ENCODE measurements at regions not wholly inside any gene's neighbourhood (a gene's known extent, or its start where the extent isn't known, plus 50 kb on each side); places are given as distances from the start of the nearest gene placed in this dataset.

GRCh38 chr9:3700772-3701171, 175.0 kb upstream of the RFX3 start:
- CTCF ChIA-PET: no interaction called here
- 80% methylated on average over 1 of the region's 2 CpGs for WGBS (ENCODE audit: insufficient coverage)
- Histone ChIP-seq H3K4me3 (ENCODE audit: control insufficient read depth in 1 of 7, extremely low read depth in 1 of 7, insufficient read depth in 4 of 7, low read depth in 2 of 7, low read length in 6 of 7) (no peak overlapping the region), H3K9me3 (ENCODE audit: control extremely low read depth in 1 of 5, control insufficient read depth in 4 of 5, insufficient read depth in 2 of 5, low read depth in 1 of 5, low read length in 4 of 5) (no peaks in the 10 kb centered on the region), H3K36me3 (ENCODE audit: control insufficient read depth in 4 of 4, insufficient read depth in 4 of 4, low read length in 3 of 4) (no peaks in the 10 kb centered on the region), H3K27me3 (replicated peaks in 2 of 5; ENCODE audit: control insufficient read depth in 4 of 5, insufficient read depth in 5 of 5, low read length in 4 of 5) (peaks cover 0 to 5% (median 0%) of the 10 kb centered on the region in 5 experiments), H3K27ac (ENCODE audit: insufficient read depth in 1 of 2, low read depth in 1 of 2, low read length in 2 of 2, poor library complexity in 1 of 2, severe bottlenecking in 2 of 2) (no peak overlapping the region), H3K4me1 (ENCODE audit: control extremely low read depth in 1 of 4, control insufficient read depth in 4 of 4, insufficient read depth in 4 of 4, low read length in 3 of 4) (no peaks in the 10 kb centered on the region)
- POLR2A ChIA-PET: no interaction called here
- no peak for DNase-seq

DNA sequence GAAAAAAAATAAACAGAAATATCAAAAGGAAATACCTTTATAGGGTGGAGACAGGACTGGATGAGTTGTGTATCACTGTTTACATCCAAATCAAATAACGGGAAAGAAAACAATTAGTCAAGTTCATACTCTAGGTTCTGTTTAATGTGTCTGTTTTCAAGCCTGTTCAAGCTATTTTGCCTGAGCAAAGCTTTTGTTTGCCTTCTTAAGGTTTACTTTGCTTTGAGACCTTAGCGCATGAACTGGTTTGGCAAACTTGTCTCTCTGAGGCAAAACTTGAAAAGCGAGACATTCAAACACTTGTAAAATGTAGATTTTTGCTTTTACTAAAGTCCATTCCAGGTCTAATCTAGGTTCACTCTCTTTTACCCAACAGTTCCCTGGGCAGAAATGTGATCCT, 174.1 kb upstream of the RFX3 start:
- Histone ChIP-seq H3K9me3 (ENCODE audit: control extremely low read depth in 1 of 5, control insufficient read depth in 4 of 5, insufficient read depth in 2 of 5, low read depth in 1 of 5, low read length in 4 of 5) (no peaks in the 10 kb centered on the region), H3K4me1 (ENCODE audit: control extremely low read depth in 1 of 4, control insufficient read depth in 4 of 4, insufficient read depth in 4 of 4, low read length in 3 of 4) (no peaks in the 10 kb centered on the region), H3K27ac (ENCODE audit: insufficient read depth in 1 of 2, low read depth in 1 of 2, low read length in 2 of 2, poor library complexity in 1 of 2, severe bottlenecking in 2 of 2) (no peak overlapping the region), H3K27me3 (replicated peaks in 2 of 5; ENCODE audit: control insufficient read depth in 4 of 5, insufficient read depth in 5 of 5, low read length in 4 of 5) (peaks cover 0 to 5% (median 0%) of the 10 kb centered on the region in 5 experiments), H3K36me3 (ENCODE audit: control insufficient read depth in 4 of 4, insufficient read depth in 4 of 4, low read length in 3 of 4) (no peaks in the 10 kb centered on the region), H3K4me3 (ENCODE audit: control insufficient read depth in 1 of 7, extremely low read depth in 1 of 7, insufficient read depth in 4 of 7, low read depth in 2 of 7, low read length in 6 of 7) (no peak overlapping the region)
- ChIA-PET POLR2A (no interaction called here), CTCF (no interaction called here)
- WGBS (ENCODE audit: insufficient coverage): 100% methylated on average over 3 of the region's 3 CpGs
- no peak for DNase-seq

GRCh38 chr9:3698531-3698930, 172.7 kb upstream of the RFX3 start:
- Histone ChIP-seq H3K36me3 (ENCODE audit: control insufficient read depth in 4 of 4, insufficient read depth in 4 of 4, low read length in 3 of 4) (no peaks in the 10 kb centered on the region), H3K27ac (ENCODE audit: insufficient read depth in 1 of 2, low read depth in 1 of 2, low read length in 2 of 2, poor library complexity in 1 of 2, severe bottlenecking in 2 of 2) (no peak overlapping the region), H3K27me3 (replicated peaks in 2 of 5; ENCODE audit: control insufficient read depth in 4 of 5, insufficient read depth in 5 of 5, low read length in 4 of 5) (peaks cover 0 to 5% (median 0%) of the 10 kb centered on the region in 5 experiments), H3K4me3 (ENCODE audit: control insufficient read depth in 1 of 7, extremely low read depth in 1 of 7, insufficient read depth in 4 of 7, low read depth in 2 of 7, low read length in 6 of 7) (no peak overlapping the region), H3K9me3 (ENCODE audit: control extremely low read depth in 1 of 5, control insufficient read depth in 4 of 5, insufficient read depth in 2 of 5, low read depth in 1 of 5, low read length in 4 of 5) (no peaks in the 10 kb centered on the region), H3K4me1 (ENCODE audit: control extremely low read depth in 1 of 4, control insufficient read depth in 4 of 4, insufficient read depth in 4 of 4, low read length in 3 of 4) (no peaks in the 10 kb centered on the region)
- ChIA-PET POLR2A (no interaction called here), CTCF (no interaction called here)
- WGBS (ENCODE audit: insufficient coverage): 100% methylated on average over 2 of the region's 3 CpGs
- no peak for DNase-seq

- Histone ChIP-seq H3K36me3 (ENCODE audit: control insufficient read depth in 4 of 4, insufficient read depth in 4 of 4, low read length in 3 of 4) (no peaks in the 10 kb centered on the region), H3K4me3 (ENCODE audit: control insufficient read depth in 1 of 7, extremely low read depth in 1 of 7, insufficient read depth in 4 of 7, low read depth in 2 of 7, low read length in 6 of 7) (no peak overlapping the region), H3K9me3 (ENCODE audit: control extremely low read depth in 1 of 5, control insufficient read depth in 4 of 5, insufficient read depth in 2 of 5, low read depth in 1 of 5, low read length in 4 of 5) (no peaks in the 10 kb centered on the region), H3K4me1 (ENCODE audit: control extremely low read depth in 1 of 4, control insufficient read depth in 4 of 4, insufficient read depth in 4 of 4, low read length in 3 of 4) (no peaks in the 10 kb centered on the region), H3K27me3 (replicated peaks in 2 of 5; ENCODE audit: control insufficient read depth in 4 of 5, insufficient read depth in 5 of 5, low read length in 4 of 5) (peaks cover 0 to 5% (median 0%) of the 10 kb centered on the region in 5 experiments), H3K27ac (ENCODE audit: insufficient read depth in 1 of 2, low read depth in 1 of 2, low read length in 2 of 2, poor library complexity in 1 of 2, severe bottlenecking in 2 of 2) (no peak overlapping the region)
- WGBS (ENCODE audit: insufficient coverage): 93% methylated on average over 3 of the region's 3 CpGs
- POLR2A ChIA-PET: no interaction called here
- CTCF ChIA-PET: no interaction called here
- DNase-seq: no peak
Measured at GRCh38 chr9:3698076-3698475, 172.3 kb upstream of the RFX3 start.

GRCh38 chr9:3696368-3696767, 170.6 kb upstream of the RFX3 start:
- CTCF ChIA-PET: no interaction called here
- 0% methylated on average over 1 of the region's 2 CpGs for WGBS (ENCODE audit: insufficient coverage)
- H3K27ac ChIP-seq (ENCODE audit: insufficient read depth in 1 of 2, low read depth in 1 of 2, low read length in 2 of 2, poor library complexity in 1 of 2, severe bottlenecking in 2 of 2): no peak overlapping the region
- H3K27me3 ChIP-seq (replicated peaks in 2 of 5; ENCODE audit: control insufficient read depth in 4 of 5, insufficient read depth in 5 of 5, low read length in 4 of 5): peaks cover 0 to 5% (median 0%) of the 10 kb centered on the region in 5 experiments
- POLR2A ChIA-PET: no interaction called here
- no peaks in the 10 kb centered on the region for H3K4me1 ChIP-seq (ENCODE audit: control extremely low read depth in 1 of 4, control insufficient read depth in 4 of 4, insufficient read depth in 4 of 4, low read length in 3 of 4)
- no peak overlapping the region for H3K4me3 ChIP-seq (ENCODE audit: control insufficient read depth in 1 of 7, extremely low read depth in 1 of 7, insufficient read depth in 4 of 7, low read depth in 2 of 7, low read length in 6 of 7)
- H3K9me3 ChIP-seq (ENCODE audit: control extremely low read depth in 1 of 5, control insufficient read depth in 4 of 5, insufficient read depth in 2 of 5, low read depth in 1 of 5, low read length in 4 of 5): no peaks in the 10 kb centered on the region
- no peaks in the 10 kb centered on the region for H3K36me3 ChIP-seq (ENCODE audit: control insufficient read depth in 4 of 4, insufficient read depth in 4 of 4, low read length in 3 of 4)
- no peak for DNase-seq

- Histone ChIP-seq H3K4me1 (ENCODE audit: control extremely low read depth in 1 of 4, control insufficient read depth in 4 of 4, insufficient read depth in 4 of 4, low read length in 3 of 4) (no peaks in the 10 kb centered on the region), H3K9me3 (ENCODE audit: control extremely low read depth in 1 of 5, control insufficient read depth in 4 of 5, insufficient read depth in 2 of 5, low read depth in 1 of 5, low read length in 4 of 5) (no peaks in the 10 kb centered on the region), H3K27ac (ENCODE audit: insufficient read depth in 1 of 2, low read depth in 1 of 2, low read length in 2 of 2, poor library complexity in 1 of 2, severe bottlenecking in 2 of 2) (no peak overlapping the region), H3K4me3 (ENCODE audit: control insufficient read depth in 1 of 7, extremely low read depth in 1 of 7, insufficient read depth in 4 of 7, low read depth in 2 of 7, low read length in 6 of 7) (no peak overlapping the region), H3K36me3 (ENCODE audit: control insufficient read depth in 4 of 4, insufficient read depth in 4 of 4, low read length in 3 of 4) (no peaks in the 10 kb centered on the region), H3K27me3 (replicated peaks in 2 of 5; ENCODE audit: control insufficient read depth in 4 of 5, insufficient read depth in 5 of 5, low read length in 4 of 5) (peaks cover 0 to 5% (median 0%) of the 10 kb centered on the region in 5 experiments)
- WGBS (ENCODE audit: insufficient coverage): no CpG with 5 or more reads among the region's 1 CpG
- ChIA-PET CTCF (no interaction called here), POLR2A (no interaction called here)
- DNase-seq: no peak
Measured at GRCh38 chr9:3692606-3693005, 166.8 kb upstream of the RFX3 start.

DNA sequence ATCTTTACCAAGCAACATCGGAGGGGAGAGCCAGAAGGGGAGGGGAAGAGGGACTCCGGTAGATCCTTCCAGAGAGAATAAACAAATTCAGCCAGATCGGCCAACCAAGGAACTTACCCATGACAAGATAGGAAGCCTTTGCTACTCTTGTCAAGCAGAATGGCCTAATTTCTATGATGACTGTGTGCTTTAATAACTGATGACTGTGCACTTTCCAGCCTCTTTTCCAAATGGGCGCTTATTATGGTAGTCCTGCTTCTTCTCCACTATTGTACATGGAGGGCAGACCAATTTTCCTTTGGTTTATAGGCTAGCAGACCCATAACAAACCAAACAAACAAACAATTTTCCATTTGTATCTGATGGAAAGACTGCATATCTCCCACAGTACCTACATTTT, 163.8 kb upstream of the RFX3 start:
- DNase-seq: no peak
- no peaks in the 10 kb centered on the region for H3K4me1 ChIP-seq (ENCODE audit: control extremely low read depth in 1 of 4, control insufficient read depth in 4 of 4, insufficient read depth in 4 of 4, low read length in 3 of 4)
- H3K36me3 ChIP-seq (ENCODE audit: control insufficient read depth in 4 of 4, insufficient read depth in 4 of 4, low read length in 3 of 4): no peaks in the 10 kb centered on the region
- H3K9me3 ChIP-seq (ENCODE audit: control extremely low read depth in 1 of 5, control insufficient read depth in 4 of 5, insufficient read depth in 2 of 5, low read depth in 1 of 5, low read length in 4 of 5): no peaks in the 10 kb centered on the region
- H3K4me3 ChIP-seq (ENCODE audit: control insufficient read depth in 1 of 7, extremely low read depth in 1 of 7, insufficient read depth in 4 of 7, low read depth in 2 of 7, low read length in 6 of 7): no peak overlapping the region
- ChIA-PET CTCF (no interaction called here), POLR2A (no interaction called here)
- H3K27me3 ChIP-seq (replicated peaks in 2 of 5; ENCODE audit: control insufficient read depth in 4 of 5, insufficient read depth in 5 of 5, low read length in 4 of 5): no peaks in the 10 kb centered on the region
- 93% methylated on average over 3 of the region's 4 CpGs for WGBS (ENCODE audit: insufficient coverage)
- no peak overlapping the region for H3K27ac ChIP-seq (ENCODE audit: insufficient read depth in 1 of 2, low read depth in 1 of 2, low read length in 2 of 2, poor library complexity in 1 of 2, severe bottlenecking in 2 of 2)

DNA sequence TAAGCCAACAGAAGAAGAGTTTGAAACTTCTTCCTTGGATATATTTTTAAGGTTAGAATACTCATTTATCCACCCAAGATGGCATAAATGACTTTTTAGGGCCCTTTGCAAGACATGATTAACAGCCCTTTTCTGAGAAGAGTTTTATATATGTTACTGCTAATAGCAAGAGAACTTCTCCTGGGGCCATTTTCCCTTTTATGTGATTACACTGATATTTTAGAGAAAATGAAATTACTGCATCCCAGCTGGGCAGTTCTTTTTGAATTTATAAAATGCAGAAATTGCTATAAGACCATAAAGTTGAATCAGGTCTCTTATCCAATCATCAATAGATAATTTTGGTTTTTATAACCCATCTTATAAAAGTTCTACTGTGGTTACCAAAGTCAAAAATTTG, 161.3 kb upstream of the RFX3 start:
- H3K36me3 ChIP-seq (ENCODE audit: control insufficient read depth in 4 of 4, insufficient read depth in 4 of 4, low read length in 3 of 4): no peaks in the 10 kb centered on the region
- DNase-seq: no peak
- POLR2A ChIA-PET: no interaction called here
- CTCF ChIA-PET: no interaction called here
- H3K27ac ChIP-seq (ENCODE audit: insufficient read depth in 1 of 2, low read depth in 1 of 2, low read length in 2 of 2, poor library complexity in 1 of 2, severe bottlenecking in 2 of 2): no peak overlapping the region
- H3K4me3 ChIP-seq (ENCODE audit: control insufficient read depth in 1 of 7, extremely low read depth in 1 of 7, insufficient read depth in 4 of 7, low read depth in 2 of 7, low read length in 6 of 7): no peak overlapping the region
- no peaks in the 10 kb centered on the region for H3K27me3 ChIP-seq (replicated peaks in 2 of 5; ENCODE audit: control insufficient read depth in 4 of 5, insufficient read depth in 5 of 5, low read length in 4 of 5)
- H3K4me1 ChIP-seq (ENCODE audit: control extremely low read depth in 1 of 4, control insufficient read depth in 4 of 4, insufficient read depth in 4 of 4, low read length in 3 of 4): no peaks in the 10 kb centered on the region
- no peaks in the 10 kb centered on the region for H3K9me3 ChIP-seq (ENCODE audit: control extremely low read depth in 1 of 5, control insufficient read depth in 4 of 5, insufficient read depth in 2 of 5, low read depth in 1 of 5, low read length in 4 of 5)

All from common myeloid progenitor, CD34-positive (primary cell).